Nephron (organoid): ENCODE measurements at regions not wholly inside any gene's neighbourhood (a gene's known extent, or its start where the extent isn't known, plus 50 kb on each side); places are given as distances from the start of the nearest gene placed in this dataset.

Experiments used
- H3K27ac Mint-ChIP-seq, 3 experiments: 2 replicates each; pipeline ENCODE4 v1.8.0; 2020; ENCODE audit warnings: mixed read lengths in 3 of 3, mild to moderate bottlenecking in 2 of 3, moderate library complexity in 1 of 3
- H3K27me3 Mint-ChIP-seq: 2 replicates; pipeline ENCODE4 v1.8.0; 2021; ENCODE audit warnings: low read depth, mild to moderate bottlenecking, moderate library complexity, mixed read lengths
- H3K36me3 Mint-ChIP-seq: 2 replicates; pipeline ENCODE4 v1.8.0; 2020; ENCODE audit warnings: low read depth, mixed read lengths
- H3K4me1 Mint-ChIP-seq: 2 replicates; pipeline ENCODE4 v1.8.0; 2020; ENCODE audit warnings: mixed read lengths
- H3K4me3 Mint-ChIP-seq, 3 experiments: 2 replicates each; pipeline ENCODE4 v1.8.0; 2020; ENCODE audit warnings: mild to moderate bottlenecking in 3 of 3, mixed read lengths in 3 of 3, moderate library complexity in 2 of 3
- H3K9me3 Mint-ChIP-seq: 2 replicates; pipeline ENCODE4 v1.8.0; 2020; ENCODE audit warnings: mixed read lengths
- TF ChIP-seq, protein P1 (sequence below), 3 experiments: fragments of 200-600 bp; sonication (generic); IDR thresholded peaks; one replicate each; pipeline ENCODE4 v1.5.0; 2021; ENCODE audit warnings: antibody characterized with exemption in 3 of 3; ENCODE audit not compliant: unreplicated experiment in 3 of 3

- Mint-ChIP-seq H3K4me3 (no peak overlapping the region), H3K9me3 (no peaks in the 10 kb centered on the region), H3K27ac (no peak overlapping the region), H3K36me3 (no peaks in the 10 kb centered on the region), H3K4me1 (peaks cover 14% of the 10 kb centered on the region), H3K27me3 (no peaks in the 10 kb centered on the region)
- TF ChIP-seq, protein P1, sequence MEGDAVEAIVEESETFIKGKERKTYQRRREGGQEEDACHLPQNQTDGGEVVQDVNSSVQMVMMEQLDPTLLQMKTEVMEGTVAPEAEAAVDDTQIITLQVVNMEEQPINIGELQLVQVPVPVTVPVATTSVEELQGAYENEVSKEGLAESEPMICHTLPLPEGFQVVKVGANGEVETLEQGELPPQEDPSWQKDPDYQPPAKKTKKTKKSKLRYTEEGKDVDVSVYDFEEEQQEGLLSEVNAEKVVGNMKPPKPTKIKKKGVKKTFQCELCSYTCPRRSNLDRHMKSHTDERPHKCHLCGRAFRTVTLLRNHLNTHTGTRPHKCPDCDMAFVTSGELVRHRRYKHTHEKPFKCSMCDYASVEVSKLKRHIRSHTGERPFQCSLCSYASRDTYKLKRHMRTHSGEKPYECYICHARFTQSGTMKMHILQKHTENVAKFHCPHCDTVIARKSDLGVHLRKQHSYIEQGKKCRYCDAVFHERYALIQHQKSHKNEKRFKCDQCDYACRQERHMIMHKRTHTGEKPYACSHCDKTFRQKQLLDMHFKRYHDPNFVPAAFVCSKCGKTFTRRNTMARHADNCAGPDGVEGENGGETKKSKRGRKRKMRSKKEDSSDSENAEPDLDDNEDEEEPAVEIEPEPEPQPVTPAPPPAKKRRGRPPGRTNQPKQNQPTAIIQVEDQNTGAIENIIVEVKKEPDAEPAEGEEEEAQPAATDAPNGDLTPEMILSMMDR (IDR thresholded peaks at IDR 0.05; ENCODE audit: unreplicated experiment in 3 of 3), result no peak
Observed at GRCh38 chr2:149773006-149773405, 185.4 kb upstream of the MMADHC start.

DNA sequence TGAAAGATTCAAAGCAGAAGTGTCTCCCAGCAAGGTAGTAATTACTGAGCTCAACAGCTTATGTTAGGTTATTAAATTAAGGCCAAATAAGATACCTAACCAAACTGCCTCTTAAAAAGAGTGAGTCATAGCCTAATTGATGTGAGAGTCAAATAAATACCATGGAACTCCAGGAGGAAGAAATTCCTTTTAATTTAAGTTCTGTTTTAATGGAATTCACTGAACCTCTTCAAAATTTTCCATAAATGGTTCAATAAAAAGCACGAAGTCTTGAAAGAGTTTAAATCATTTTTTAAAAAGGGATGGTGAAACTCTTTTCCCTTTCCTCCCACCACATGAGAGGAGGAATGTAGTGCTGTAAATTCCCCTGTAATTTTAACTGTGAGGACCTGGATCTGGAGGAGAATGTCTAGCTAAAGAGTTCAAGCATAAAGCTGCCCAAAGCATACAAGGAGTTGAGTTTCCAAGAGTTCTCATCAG, 180.8 kb upstream of the MMADHC start:
- Mint-ChIP-seq H3K36me3 (no peaks in the 10 kb centered on the region), H3K27me3 (no peaks in the 10 kb centered on the region), H3K27ac (peak overlapping the region; percentile 55 to 66 (median 65)), H3K4me1 (peaks cover 24% of the 10 kb centered on the region), H3K4me3 (no peak overlapping the region), H3K9me3 (no peaks in the 10 kb centered on the region)
- TF ChIP-seq, protein P1 (IDR thresholded peaks at IDR 0.05; ENCODE audit: unreplicated experiment in 3 of 3), result no peak

DNA sequence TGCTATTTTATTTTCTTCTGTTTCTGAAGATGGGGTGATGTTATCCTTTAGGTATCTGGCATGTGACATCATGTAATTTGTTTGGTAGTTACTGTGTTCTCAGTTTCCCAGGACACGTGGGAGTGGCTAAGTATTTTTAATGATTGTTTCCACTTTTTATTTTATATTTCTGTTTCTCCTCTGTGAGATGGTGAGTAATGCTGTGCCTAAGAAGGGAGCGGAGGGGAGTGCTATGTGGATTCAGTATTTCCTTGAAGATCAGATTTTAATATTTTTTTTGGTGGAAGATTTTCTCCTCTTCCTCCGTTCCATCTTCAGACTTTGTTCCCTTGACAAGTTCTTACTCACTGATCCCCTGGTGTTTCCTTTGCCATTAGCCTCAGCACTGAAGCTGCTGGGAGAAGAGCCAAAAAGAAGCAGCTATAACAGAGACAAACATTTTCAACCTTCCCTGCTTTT, 180.0 kb upstream of the MMADHC start:
- Mint-ChIP-seq H3K36me3 (no peaks in the 10 kb centered on the region), H3K4me3 (peak overlapping the region in 1 of 3 experiments; percentile 2), H3K27me3 (no peaks in the 10 kb centered on the region), H3K27ac (peak overlapping the region; percentile 21 to 66 (median 65)), H3K9me3 (no peaks in the 10 kb centered on the region), H3K4me1 (peaks cover 24% of the 10 kb centered on the region)
- TF ChIP-seq, protein P1 (IDR thresholded peaks at IDR 0.05; ENCODE audit: unreplicated experiment in 3 of 3), result no peak

- H3K27ac Mint-ChIP-seq, result no peak overlapping the region
- H3K4me1 Mint-ChIP-seq, result peaks cover 24% of the 10 kb centered on the region
- no peaks in the 10 kb centered on the region for H3K9me3 Mint-ChIP-seq
- H3K36me3 Mint-ChIP-seq, result no peaks in the 10 kb centered on the region
- no peak overlapping the region for H3K4me3 Mint-ChIP-seq
- H3K27me3 Mint-ChIP-seq, result no peaks in the 10 kb centered on the region
- TF ChIP-seq, protein P1 (IDR thresholded peaks at IDR 0.05; ENCODE audit: unreplicated experiment in 3 of 3), result no peak
Observed at GRCh38 chr2:149766339-149766738, 178.8 kb upstream of the MMADHC start.

DNA sequence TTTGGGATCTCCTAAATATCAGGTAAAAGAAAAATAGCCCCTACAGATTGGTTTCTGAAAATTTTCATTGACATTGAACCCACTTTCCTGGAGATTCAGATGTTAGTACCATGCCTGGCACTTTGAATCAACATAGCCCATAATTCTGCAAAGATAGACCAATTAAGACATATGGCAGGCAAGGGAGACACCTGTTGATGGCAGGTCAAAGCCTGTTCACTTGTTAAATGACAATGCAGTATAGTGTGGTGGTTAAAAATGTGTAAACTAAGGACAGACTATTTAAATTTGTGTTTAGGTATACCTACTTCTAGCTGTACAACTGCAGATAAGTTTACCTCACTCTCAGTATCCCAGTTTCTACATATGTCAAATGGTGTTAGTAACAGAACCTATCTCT, 178.1 kb upstream of the MMADHC start:
- H3K4me3 Mint-ChIP-seq, result no peak overlapping the region
- H3K27me3 Mint-ChIP-seq, result no peaks in the 10 kb centered on the region
- no peak overlapping the region for H3K27ac Mint-ChIP-seq
- H3K9me3 Mint-ChIP-seq, result no peaks in the 10 kb centered on the region
- no peaks in the 10 kb centered on the region for H3K36me3 Mint-ChIP-seq
- TF ChIP-seq, protein P1 (IDR thresholded peaks at IDR 0.05; ENCODE audit: unreplicated experiment in 3 of 3), result no peak
- H3K4me1 Mint-ChIP-seq, result peaks cover 24% of the 10 kb centered on the region

DNA sequence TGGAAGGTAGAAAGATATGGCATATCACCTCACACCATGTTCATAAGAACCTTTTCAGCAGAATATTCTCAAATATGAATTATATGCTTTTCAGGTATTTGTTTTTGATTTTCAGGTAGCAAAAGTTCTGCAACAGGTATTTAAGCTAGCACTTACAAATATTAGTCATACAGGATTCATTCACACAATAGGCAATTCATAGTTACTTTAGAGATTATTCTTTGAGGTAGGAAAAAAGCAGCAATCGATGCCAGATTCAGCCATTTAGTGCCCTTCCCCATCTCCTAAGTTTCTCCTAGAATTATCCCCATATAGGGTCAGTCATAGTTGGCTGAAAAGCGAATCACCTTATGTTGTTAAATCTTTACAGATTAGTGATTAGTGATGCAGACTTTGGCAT, 177.4 kb upstream of the MMADHC start:
- no peak overlapping the region for H3K27ac Mint-ChIP-seq
- TF ChIP-seq, protein P1 (IDR thresholded peaks at IDR 0.05; ENCODE audit: unreplicated experiment in 3 of 3), result no peak
- H3K4me3 Mint-ChIP-seq, result no peak overlapping the region
- H3K4me1 Mint-ChIP-seq, result peaks cover 24% of the 10 kb centered on the region
- H3K36me3 Mint-ChIP-seq, result no peaks in the 10 kb centered on the region
- H3K27me3 Mint-ChIP-seq, result no peaks in the 10 kb centered on the region
- no peaks in the 10 kb centered on the region for H3K9me3 Mint-ChIP-seq
